HG03575 (cell line): ENCODE measurements at regions not wholly inside any gene's neighbourhood (a gene's known extent, or its start where the extent isn't known, plus 50 kb on each side); places are given as distances from the start of the nearest gene placed in this dataset.

Source experiments
- ATAC-seq: cut with Tn5 transposase; IDR thresholded peaks from one replicate; pipeline ENCODE4 v1.9.1; 2021; ENCODE audit not compliant: unreplicated experiment, insufficient number of reproducible peaks, low FRiP score; ENCODE audit errors: extremely low read depth

DNA sequence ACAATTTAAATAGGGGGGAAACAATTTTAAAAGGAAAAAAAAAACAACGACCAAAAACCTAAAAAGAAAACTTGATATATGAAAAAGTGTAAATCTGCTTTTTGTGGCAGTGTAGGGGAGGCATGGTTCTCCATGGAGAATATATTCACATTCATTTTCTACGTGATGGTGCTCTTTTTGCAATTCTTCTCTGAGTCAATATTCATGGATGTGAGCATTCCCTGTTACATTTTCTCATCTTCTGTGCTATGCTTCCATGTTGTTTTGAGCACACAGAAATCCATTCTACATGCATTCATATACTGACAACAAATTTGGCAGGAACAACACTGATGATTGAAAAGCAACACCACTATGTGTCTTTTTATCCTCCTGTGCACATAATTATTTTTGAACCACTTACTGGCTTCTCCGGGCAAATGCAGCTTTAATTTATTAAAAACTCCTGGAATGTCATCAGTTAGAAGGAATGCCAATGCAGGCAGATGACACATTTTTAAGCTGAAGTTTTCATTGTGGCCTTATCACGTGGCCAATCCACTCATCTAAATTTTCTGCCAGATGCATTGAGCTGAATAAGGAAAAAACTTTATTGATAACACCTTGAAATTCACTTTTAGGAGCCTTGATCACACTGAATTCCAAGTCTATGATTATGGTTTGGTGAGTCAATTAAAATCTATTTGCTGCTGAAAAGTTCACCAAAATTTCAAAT lies 590.6 kb downstream of the NUF2 start:
- ATAC-seq: no peak

- ATAC-seq: peak; percentile 83
Observed at GRCh38 chr1:163914785-163915413, 593.1 kb downstream of the NUF2 start.

GRCh38 chr1:163922743-163923201 lies 601.0 kb downstream of the NUF2 start:
- no peak for ATAC-seq

DNA sequence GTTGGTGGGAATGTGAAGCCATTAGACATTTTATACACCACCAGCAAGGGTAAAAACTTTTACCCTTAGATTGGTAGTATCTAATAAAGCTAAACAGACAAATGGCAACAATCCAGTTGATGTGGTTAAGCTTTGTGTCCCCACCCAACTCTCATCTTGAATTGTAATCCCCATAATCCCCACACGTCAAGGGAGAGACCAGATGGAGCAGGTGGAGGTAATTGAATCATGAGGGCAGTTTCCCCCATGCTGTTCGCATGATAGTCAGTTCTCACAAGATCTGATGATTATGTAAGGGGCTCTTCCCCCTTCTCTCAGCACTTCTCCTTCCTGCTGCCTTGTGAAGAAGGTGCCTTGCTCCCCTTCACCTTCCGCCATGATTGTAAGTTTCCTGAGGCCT lies 602.3 kb downstream of the NUF2 start:
- no peak for ATAC-seq

GRCh38 chr1:163927493-163927892 lies 605.7 kb downstream of the NUF2 start:
- ATAC-seq: no peak

DNA sequence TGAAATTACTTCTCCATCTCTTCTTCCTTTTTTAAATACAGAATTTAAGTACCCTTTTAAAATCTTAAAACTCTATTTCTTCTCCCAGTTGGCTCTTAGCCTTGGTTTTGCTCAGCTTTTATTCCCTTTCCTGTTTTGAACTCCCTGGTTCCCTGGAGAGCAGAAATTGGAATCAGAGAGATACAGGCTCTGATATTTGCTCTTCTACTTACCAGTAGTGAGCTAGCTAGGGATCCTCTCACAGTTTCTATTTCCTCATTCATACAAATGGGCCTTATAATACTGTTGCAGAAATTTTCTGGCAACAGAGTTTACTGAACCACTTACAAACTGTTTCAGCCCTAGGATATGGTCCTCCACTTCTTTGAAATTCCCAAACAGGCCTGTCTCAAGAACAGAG lies 606.3 kb downstream of the NUF2 start:
- no peak for ATAC-seq

- no peak for ATAC-seq
Observed at GRCh38 chr1:163928651-163929050, 606.9 kb downstream of the NUF2 start.

DNA sequence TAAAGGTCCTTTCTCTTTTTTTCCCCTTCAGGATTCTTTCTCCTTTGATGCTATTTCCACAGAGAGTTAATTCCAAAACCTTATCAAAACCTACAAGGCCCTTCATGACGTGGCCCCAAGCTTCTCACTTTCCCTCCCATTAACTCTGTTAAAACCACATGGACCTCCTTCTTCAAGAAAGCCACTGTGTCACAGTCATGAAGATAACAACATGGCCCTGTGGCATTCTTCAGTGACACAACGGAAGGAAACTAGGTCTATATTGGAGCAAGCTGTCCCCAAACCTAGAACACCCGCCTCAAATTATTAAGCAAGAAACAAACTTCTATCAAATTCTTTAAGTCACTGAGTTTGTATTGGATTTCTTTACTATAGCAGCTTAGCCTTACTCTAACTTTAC lies 611.1 kb downstream of the NUF2 start:
- no peak for ATAC-seq

DNA sequence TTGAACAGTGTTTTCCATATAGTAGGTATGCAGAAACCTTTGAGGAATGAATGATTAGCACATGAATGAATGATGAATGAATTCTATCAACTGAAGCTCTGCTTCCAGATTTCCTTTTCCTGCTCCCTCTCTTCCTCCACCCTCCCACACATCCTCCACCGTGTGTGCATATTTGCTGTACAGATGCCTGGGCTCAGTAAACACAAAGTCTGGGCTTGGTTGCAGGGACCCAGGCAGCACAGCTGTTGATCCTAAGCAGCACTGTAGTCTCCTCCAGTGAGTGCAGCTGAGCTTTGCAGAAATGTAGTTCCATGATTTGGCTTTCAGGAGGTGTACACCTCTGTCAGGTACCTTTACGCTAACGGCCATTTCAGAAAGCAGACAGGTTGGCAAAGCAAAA lies 611.7 kb downstream of the NUF2 start:
- ATAC-seq: no peak

DNA sequence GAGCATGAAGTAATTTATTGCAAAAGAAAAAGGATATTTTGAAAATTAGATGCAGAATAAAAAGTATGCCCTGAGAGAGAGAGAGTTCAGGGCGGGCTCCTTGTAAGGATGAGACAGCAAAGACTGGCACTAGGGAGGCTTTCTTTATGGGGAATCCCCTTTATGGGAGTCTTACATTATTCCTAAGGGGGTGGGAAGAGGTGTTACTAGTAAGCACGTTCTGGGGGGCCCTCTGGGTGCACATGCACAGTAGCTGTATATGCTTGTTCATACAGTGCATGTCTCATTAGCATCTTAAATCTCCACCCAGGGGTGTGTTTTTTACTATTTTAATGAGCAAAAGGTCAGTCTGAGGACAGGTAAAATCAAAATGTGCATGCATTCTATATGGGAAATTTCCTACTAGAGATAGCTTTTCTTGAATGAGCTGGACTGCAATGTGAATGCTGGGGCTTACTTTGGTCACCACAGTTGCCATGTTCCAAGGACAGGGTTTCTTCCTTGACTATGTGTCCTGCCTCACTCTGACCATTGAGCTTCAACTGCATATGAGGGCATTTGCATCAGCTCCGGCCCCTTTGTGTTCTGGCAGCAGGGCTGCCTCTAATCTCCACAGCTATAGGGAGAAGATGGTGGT lies 614.1 kb downstream of the NUF2 start:
- no peak for ATAC-seq

- no peak for ATAC-seq
Observed at GRCh38 chr1:163959622-163960021, 599.4 kb upstream of the PBX1 start.

GRCh38 chr1:163970151-163970550 lies 588.8 kb upstream of the PBX1 start:
- no peak for ATAC-seq

DNA sequence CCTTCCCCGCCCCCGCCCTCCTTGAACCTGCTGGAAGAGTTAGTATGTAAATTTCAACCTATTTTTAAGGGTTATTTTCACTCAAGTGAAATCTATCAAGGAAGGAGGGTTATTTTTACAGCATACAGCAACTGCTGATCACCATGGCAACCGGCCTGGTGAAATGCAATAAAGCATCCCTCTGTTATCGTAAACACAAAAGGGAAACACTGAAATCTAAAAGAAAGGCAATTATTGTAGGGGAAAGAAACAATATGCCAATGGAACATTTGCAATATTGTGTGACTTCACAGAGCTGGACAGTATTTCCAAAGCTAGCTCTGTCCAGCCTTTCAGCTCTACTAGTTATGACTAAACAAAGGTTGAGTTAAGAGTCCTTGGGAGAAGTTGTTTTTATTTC lies 588.3 kb upstream of the PBX1 start:
- no peak for ATAC-seq

DNA sequence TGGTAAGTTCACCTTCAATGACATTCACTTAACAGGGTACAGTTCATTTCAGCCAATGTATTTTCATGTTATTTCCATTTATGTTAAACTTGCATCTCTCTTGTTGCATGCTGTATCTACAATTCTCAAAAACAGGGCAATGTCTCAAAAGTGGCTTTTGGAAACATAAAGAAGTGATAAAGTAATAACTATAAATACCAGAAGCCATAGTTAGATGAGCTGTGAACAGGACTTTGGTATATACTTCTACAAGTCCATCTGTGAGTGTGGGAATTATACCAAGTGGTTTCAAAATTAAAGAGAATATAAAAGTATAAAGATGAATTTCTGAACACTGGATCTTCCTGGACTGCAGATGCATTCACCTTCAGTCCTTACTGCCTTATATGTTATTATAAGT lies 585.4 kb upstream of the PBX1 start:
- no peak for ATAC-seq

GRCh38 chr1:163974120-163974519 lies 584.9 kb upstream of the PBX1 start:
- no peak for ATAC-seq

- ATAC-seq: no peak
Observed at GRCh38 chr1:163980394-163980793, 578.6 kb upstream of the PBX1 start.

GRCh38 chr1:163981500-163982030 lies 577.4 kb upstream of the PBX1 start:
- no peak for ATAC-seq

GRCh38 chr1:163983097-163983496 lies 575.9 kb upstream of the PBX1 start:
- no peak for ATAC-seq

GRCh38 chr1:163985700-163986099 lies 573.3 kb upstream of the PBX1 start:
- no peak for ATAC-seq

DNA sequence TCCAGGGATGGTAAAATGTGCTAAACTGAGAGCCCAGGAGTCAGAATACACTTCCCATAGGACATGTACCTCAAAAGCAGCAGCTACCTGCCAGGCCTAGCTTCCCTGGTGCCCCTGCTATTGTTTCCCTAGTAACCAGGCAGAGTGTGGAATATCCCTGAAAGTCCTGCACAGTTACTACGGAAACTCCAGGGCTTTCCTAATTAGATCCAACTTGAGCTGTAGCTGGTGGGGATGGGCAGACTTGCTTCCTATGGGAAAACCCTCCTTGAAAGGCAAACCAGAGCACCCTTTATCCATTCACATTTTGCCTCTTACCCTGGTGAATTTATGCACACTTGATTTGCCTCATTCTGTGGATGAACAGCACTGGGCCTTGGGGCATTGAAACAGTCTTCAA lies 559.9 kb upstream of the PBX1 start:
- no peak for ATAC-seq
